Frontal cortex (tissue), 4 donors: ENCODE measurements at regions not wholly inside any gene's neighbourhood (a gene's known extent, or its start where the extent isn't known, plus 50 kb on each side); places are given as distances from the start of the nearest gene placed in this dataset. TPM values are rescaled to one million over a fixed set of nuclear protein-coding genes. Genes with fewer than 3 reads are reported as not detected.
"Not testable (repeated sequence)": the region's sequence is repeated elsewhere in the genome, so short reads cannot be mapped to it uniquely, and the experiment has no call there.

Experiments used
- DNase-seq, 2 donors: peaks; one replicate each; pipeline ENCODE4 v3.0.0; 2012; ENCODE audit warnings: low spot score in 2 of 2
- FAIRE-seq: peaks from 2 replicates; lab custom pipeline; 2012; peaks lifted over from hg19 to GRCh38; lab: Jason Lieb, UNC
- small RNA-seq: library from RNA; depleted of rRNA; stranded (forward); fragments of <200 nt; gene quantifications from one replicate; pipeline ENCODE3, GENCODE V24; 2014
- donor health status: control.
- donor health status: control.
- donor health status: control.

GRCh38 chr10:46786518-46787320, 124.5 kb upstream of the PTPN20 start:
- not testable (repeated sequence) for FAIRE-seq
- DNase-seq = peak; percentile 6 to 8

GRCh38 chr10:46787321-46787615, 124.0 kb upstream of the PTPN20 start:
- peak; percentile 5 to 23 for DNase-seq

GRCh38 chr10:46792657-46793357, 118.4 kb upstream of the PTPN20 start:
- not testable (repeated sequence) for FAIRE-seq, DNase-seq

More at GRCh38 chr10:46787321-46787615, 124.0 kb upstream of the PTPN20 start:
- no peak for FAIRE-seq

GRCh38 chr10:46796351-46796750, 114.9 kb upstream of the PTPN20 start:
- not testable (repeated sequence) for FAIRE-seq

GRCh38 chr10:46802010-46802409, 109.2 kb upstream of the PTPN20 start:
- not testable (repeated sequence) for FAIRE-seq, DNase-seq

More at GRCh38 chr10:46796351-46796750, 114.9 kb upstream of the PTPN20 start:
- DNase-seq = not testable (repeated sequence)

GRCh38 chr10:46803082-46803481, 108.1 kb upstream of the PTPN20 start:
- FAIRE-seq, DNase-seq: not testable (repeated sequence)

GRCh38 chr10:46810222-46810621, 101.0 kb upstream of the PTPN20 start:
- not testable (repeated sequence) for FAIRE-seq

GRCh38 chr10:46816126-46816525, 95.1 kb upstream of the PTPN20 start:
- DNase-seq, FAIRE-seq: not testable (repeated sequence)

More at GRCh38 chr10:46810222-46810621, 101.0 kb upstream of the PTPN20 start:
- not testable (repeated sequence) for DNase-seq

- not testable (repeated sequence) for FAIRE-seq, DNase-seq
These were observed 70.7 kb upstream of the PTPN20 start for GRCh38 chr10:46840393-46841050.

- not testable (repeated sequence) for DNase-seq, FAIRE-seq
These were observed 70.1 kb upstream of the PTPN20 start for GRCh38 chr10:46841051-46841593.

GRCh38 chr10:46845194-46845593, 66.0 kb upstream of the PTPN20 start:
- not testable (repeated sequence) for FAIRE-seq, DNase-seq

GRCh38 chr10:46845640-46846039, 65.6 kb upstream of the PTPN20 start:
- not testable (repeated sequence) for DNase-seq, FAIRE-seq

GRCh38 chr10:46860753-46861152, 50.5 kb upstream of the PTPN20 start:
- DNase-seq, FAIRE-seq: not testable (repeated sequence)

Small RNA genes in the stretch of these regions (small RNA-seq; reads per million reads assigned to genes)
- not detected for gene RNA5SP311
